NT2/D1 (cell line): ENCODE measurements at regions not wholly inside any gene's neighbourhood (a gene's known extent, or its start where the extent isn't known, plus 50 kb on each side); places are given as distances from the start of the nearest gene placed in this dataset.

Experiments
- SUZ12 ChIP-seq: IDR thresholded peaks from 2 replicates; pipeline ENCODE4 v1.6.1; 2011; ENCODE audit not compliant: insufficient read length, insufficient read depth; ENCODE audit errors: extremely low read depth
- ZNF274 ChIP-seq: IDR thresholded peaks from 2 replicates; pipeline ENCODE4 v1.6.1; 2011; ENCODE audit warnings: mild to moderate bottlenecking, low read depth, low read length

- TF ChIP-seq ZNF274 (no peak), SUZ12 (no peak)
Observed at GRCh38 chr12:127191129-127191528, 1075.8 kb upstream of the TMEM132C start.
